TTC549 (cell line): ENCODE measurements at regions not wholly inside any gene's neighbourhood (a gene's known extent, or its start where the extent isn't known, plus 50 kb on each side); places are given as distances from the start of the nearest gene placed in this dataset.

Source experiments
- FAIRE-seq: peaks from 2 replicates; lab custom pipeline; 2012; peaks lifted over from hg19 to GRCh38; lab: Jason Lieb, UNC

DNA sequence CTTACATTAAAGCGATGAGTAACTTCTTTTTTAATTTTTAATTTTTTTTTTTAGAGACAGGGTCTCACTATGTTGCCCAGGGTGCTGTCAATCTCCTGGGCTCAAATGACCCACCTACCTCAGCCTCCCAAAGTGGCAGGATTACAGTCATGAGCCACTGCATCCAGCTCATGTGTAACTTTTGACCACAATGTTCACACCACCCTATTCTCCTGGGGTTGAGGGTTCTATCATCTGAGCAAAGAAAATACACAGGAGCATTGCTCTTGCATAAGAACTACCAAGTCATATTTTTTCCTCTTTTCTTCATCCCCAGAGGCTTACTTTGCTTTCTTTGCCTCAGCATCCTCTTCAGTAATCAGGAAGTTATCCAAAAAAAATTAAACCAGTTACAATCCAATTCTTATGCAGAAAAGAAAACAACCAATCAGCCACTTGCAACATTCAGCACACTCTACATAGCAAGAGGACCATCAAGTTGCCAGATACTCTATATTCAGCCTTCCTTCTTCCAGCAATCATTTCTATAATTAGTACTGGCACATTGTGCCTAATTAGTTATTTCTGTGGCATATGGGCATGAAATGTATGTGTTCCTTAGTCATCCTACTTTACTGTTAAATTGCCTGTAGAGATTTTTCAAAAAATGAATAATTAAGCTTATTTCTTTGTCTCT, 345.6 kb downstream of the AKAIN1 start:
- no peak for FAIRE-seq

DNA sequence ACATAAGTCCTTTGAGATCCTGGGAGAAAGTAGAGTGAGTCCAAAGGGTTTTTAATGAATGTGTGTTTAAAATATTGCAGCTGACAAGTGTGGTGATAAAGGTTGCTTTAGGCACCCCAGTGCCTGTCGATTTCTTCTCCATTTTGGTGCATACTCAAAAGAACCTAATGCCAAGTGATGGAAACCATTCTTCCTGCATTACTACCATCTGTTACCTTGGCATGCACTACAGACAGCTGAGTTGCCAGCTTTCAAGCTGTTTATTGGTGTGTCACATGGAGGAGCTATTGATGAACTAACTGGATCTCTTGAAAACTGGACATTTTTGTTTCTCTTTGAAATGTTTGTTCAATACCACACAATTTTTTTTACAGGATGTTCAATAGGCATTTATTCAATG, 350.0 kb downstream of the AKAIN1 start:
- FAIRE-seq: no peak

DNA sequence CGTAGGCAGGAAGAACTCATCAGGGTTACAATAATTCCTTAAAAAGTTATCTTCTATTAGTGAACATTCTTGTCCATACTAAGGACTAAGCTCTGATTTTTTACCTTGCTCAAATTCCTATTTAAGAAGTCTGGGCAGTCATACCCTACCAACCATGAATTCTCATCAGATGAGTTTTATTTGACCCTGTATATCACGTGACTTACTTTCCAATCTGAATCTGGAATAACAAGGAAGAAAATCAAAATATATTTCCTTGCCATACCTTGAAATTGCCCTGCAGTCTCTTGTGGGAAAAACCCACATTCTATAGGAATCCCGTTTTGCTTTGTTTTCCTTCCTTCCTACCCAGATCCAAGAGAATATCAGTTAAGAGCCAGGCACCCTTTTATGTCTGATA, 352.7 kb downstream of the AKAIN1 start:
- no peak for FAIRE-seq

DNA sequence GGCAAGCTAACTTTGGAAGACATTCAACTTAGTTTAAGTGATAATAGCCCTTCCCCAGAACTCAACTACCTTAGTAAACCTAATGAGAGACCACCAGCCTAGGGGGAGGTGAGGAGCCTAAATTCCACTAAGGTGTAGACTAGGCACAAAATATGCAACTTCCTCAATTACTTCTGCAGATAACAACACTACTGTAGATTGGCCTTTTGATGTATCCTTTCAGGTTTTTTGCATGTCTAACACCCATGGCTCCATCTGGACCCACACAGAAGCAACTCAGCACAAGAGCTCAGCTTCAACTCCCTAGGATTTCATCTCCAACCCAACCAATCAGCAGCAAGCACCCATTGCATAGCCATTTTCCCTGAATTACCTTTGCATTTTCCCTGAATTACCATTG, 353.3 kb downstream of the AKAIN1 start:
- FAIRE-seq: no peak

DNA sequence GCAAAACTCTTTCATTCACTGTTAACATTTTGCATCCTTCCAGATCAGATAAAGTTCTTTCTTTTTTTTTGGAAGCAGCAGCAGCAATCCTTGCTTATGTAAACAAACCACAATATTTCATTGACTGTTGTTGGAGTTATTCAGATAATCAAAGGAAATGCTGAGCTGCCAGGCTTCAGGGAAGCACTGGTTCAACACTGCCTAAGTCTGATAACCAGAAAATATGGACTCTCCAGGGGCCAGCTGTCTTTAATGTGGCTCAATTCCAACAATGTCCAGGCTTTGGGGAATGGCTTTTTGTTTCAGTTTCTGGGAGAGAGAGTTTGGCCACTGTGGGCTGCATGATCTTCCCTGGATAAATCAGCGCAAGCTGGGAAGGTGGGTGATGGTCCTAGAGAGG, 354.3 kb downstream of the AKAIN1 start:
- no peak for FAIRE-seq

DNA sequence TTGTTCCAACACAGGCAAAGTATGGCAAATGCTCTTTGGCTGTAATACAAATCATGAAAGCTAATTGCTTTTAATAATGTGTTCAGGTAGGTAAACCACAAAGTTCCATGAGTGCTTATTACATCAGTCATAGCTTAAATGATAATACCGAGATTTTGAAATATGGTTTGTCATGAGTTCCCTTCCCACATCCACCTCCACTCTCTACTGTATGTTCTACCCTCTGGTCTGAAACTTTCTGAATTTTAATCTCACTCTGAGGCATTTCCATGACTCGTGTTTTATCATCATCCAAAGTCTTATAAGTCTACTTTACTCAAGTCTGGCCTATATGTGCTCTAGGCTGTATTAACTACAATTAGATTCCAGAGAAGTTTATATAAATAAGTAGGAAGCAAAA, 354.8 kb downstream of the AKAIN1 start:
- FAIRE-seq: no peak

DNA sequence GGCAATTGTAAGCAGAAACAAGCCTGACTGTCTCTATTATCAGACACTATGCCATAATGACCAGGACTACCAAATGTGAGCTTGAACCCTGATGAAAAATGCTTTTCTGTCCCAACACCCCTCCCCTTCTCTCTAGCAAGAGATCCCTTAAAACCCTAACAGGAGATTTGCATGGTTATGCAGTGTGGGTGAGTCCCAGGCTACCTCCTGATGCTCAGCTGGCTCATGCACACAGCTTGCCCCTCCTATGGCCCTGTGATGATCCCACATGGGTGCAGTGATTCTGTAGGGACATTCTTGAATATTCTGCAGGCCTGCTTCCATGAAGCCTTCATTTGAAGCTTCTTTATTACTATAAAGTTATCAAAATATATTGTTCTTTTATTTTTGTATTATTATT, 357.4 kb downstream of the AKAIN1 start:
- no peak for FAIRE-seq

DNA sequence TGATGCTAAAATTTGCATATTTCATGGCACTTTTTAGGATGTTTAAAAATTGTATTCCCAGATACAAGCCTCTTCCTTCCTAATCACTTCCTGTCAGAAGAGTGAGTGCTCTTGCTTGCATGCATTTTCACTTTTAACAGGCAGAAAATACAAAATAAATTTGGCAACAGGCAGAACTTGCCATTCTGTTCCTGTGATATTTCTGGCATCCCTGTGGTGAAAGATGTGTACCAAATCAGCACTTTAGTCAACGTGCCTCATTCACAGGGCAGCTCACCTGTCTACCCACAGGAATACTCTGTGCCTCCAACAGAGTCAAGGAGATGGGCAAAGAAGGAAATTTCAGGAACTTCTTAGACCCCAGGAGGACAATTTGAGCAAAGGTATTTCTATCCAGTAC, 360.9 kb downstream of the AKAIN1 start:
- no peak for FAIRE-seq

DNA sequence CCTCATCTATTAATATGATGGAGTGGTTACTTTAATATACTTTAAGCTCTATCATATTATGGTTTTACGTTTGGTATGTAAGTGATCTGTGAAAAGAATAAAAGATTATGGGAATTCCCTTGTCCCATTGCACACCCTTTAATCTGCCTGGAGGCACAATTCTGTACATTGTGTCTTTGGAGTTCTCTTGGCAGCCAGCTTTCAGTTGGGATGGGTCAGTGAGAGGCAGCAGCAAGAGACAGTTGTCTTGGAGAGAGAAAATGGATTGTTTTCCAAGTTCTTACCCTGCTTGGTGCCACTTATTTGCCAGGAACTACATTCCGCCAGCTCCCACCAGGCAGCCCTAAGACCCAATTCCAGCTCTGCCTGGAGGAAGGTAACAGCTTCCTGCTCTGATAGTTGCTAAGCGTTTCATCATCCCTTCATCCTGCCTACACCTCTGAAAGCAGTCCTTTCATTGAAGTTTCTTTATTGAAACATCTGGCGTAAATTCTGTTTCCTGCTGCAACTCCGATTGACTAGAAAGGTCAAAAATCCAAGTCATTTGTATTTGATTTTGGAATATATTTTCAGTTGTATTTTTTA, 365.2 kb downstream of the AKAIN1 start:
- FAIRE-seq: no peak

DNA sequence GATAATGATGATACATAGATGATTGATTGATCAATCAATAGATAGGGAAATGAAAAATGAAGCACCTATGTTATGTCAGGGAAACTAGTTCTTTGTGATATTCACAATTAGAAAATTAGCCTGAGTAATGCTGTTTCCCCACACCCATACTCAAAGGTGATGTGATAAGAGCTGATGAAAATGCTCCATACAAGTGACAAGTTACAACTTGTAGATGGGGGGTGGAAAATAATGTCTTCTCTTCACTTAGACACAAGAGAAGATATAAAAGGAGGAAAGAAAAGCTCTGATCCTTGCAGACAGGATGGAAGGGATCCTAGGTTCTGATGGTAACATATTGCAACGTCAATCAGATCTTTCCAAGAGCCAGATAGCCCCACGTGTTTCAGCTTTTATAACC, 365.9 kb downstream of the AKAIN1 start:
- no peak for FAIRE-seq

DNA sequence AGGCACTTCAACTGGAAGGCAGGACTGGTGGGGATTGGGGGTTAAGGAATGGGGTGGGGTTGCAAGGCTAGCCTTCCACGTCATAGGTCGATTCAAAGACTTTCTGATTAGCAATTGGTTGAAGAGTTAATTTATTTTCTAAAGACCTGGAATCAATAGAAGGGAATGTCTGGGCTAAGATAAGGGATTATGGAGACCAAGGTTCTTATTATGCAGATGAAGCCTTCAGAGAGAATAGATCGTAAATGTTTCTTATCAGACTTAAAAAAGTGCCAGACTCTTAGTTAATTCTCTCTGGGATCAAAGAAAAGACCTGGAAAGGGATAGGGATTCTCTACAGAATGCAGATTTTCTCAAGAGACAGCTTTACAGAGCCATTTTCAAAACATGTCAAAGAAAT, 368.0 kb upstream of the DLGAP1 start:
- FAIRE-seq: no peak

DNA sequence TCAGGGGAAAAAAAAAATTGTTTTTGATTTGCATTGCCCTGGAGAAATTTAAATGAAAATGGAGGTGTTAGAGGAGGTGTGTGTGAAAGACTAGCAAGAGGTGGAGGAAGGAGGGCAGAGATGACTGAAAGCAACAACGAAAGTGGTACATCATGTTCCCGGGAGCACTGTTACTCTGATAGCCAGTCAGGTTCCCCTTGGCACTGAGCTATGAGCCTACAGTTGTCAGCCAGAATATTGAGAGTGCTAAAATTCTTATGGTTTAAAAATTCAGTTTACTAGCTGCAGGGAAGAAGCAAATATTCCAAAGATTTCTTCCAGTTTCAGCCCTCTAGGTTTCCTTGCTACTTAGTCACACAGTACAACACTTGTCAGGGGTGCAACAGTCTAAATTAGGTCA, 366.7 kb upstream of the DLGAP1 start:
- FAIRE-seq: no peak

DNA sequence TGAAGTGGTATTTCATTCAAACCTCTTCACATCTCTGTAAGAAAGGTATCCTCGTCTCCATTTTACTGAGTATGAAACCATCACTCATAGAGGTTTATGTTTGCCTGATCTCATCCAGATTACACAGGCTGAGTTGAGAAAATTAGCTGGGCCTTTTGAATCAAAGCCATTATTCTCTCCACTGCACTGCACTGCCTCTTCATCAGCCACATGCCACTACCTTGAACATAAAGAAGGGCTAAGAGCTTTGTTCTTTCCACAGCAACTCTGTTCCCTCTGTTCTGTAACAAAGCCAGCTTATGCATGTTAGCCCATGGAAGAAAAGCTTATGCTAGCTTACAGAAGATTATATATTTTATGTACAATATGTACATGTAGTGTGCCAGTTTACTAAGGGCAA, 362.6 kb upstream of the DLGAP1 start:
- no peak for FAIRE-seq

DNA sequence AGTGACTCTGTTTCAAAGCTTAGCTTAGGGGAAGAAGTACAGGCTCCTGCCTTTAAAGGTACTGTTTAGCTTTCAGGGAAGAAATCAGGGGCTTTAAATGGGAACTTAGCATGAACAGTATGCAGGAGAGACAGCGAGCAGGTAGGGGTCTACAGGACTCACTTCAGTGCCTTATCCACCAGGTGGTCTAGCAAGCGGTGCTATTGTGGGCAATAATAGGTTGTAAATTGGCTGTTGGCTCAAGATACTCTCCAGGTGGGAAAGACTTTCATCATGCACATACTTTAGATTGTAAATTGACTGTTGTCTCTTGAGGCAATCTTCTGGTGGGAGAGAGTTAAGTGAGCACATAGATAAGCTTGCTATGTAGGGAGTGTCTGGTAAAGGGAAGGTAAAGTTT, 358.6 kb upstream of the DLGAP1 start:
- FAIRE-seq: no peak

DNA sequence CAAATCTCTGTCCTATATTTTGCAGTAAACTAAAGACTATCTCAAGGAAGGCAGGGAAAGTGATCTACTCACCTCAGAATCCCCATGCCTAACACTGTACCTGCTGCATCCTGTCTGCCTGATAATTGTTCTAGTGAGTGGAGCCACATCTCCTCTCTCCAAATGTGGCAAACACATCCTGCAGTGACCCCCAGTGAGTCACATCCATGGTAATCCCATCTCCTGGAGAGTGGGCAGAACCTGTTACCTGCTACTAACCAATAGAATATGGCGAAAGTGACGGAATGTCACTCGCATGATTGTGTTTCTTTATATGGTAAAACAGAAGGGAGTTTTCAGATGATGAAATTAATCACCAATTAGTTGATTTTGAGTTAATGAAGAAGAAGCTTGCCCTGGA, 353.8 kb upstream of the DLGAP1 start:
- FAIRE-seq: no peak

DNA sequence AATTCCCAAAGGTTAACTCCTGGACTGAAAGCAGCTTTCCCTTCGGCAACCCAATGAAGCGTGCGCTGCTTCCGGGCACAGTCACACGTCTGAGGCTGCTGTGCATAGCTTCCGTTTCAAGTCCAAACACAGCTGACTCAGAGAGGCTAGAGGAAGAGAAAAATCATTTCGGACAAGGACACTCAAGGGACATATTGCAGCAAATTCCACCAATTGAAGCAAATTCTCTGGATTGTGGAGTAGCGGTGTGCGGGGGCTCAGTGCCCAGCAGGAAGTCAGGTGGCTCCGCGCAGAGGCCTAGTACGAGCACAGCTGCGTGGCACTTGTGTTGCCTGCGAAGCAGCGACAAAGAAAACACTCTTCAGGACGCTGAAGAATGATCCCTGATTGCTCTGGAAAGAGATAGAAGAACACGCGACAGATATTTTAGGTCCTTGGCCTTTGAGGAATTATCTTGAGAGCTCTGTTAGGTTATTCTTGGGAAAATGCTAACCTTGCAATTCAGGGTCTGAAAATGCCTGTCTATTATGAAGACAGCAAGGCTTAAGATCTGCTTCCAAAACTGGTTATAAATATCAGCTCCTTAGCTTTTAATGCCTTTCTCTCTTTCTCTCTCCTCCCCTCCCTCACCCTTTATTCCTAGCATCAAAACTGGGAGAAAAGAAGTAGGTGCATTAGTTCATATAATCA, 352.6 kb upstream of the DLGAP1 start:
- FAIRE-seq: no peak

DNA sequence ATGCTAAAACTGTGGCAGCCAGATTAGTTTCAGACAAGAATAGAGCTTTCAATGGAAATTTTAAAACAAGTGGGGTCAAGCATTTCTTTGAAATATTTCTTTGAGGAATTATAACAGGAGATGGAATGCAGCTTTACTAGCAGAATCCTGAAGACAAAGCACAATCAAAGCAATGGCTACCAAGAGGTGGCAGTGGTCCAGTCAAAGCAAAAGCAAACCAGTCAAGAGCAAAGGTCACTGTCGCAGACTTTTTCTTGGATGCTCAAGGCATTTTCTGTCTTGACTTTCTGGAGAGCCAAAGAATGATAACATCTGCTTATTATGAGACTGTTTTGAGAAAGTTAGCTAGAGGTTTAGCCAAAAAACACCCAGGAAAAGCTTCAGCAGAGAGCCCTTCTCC, 351.2 kb upstream of the DLGAP1 start:
- FAIRE-seq: no peak

DNA sequence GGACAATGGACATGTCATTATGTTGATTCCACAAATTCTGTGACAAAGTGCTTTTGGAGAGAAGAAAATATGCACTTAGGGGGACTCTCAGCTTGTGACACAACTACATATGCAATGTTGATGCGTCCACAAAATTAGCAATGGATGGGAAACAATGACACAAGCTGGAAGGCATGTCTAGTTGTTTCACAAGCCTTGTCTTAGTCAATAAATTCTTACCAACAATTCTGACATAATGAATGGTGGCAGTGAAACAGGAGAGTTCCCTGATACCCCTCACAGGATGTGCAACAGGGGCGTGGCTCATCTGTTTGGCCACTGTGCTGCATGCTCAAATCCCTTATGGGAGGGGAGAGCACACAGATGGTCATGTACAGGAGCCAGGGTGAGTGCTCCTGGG, 347.2 kb upstream of the DLGAP1 start:
- FAIRE-seq: no peak

DNA sequence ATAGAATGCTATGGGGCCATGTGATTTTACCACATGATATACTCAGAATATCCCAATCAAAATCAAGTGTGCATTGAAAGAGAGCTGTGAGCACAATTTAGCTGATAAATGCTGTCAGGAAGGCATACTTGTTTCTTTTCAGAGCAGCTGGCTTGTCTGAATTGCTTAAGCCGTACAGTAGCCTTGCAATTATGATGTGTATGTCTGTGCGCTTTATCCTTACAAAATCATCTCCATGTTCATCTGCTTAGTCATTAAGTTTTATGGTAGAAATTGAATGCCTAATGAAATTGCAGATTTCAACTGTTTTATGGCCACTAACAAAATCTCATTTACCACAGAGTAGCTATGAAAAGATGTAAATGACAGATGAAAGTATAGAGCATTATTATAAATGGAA, 346.0 kb upstream of the DLGAP1 start:
- no peak for FAIRE-seq

DNA sequence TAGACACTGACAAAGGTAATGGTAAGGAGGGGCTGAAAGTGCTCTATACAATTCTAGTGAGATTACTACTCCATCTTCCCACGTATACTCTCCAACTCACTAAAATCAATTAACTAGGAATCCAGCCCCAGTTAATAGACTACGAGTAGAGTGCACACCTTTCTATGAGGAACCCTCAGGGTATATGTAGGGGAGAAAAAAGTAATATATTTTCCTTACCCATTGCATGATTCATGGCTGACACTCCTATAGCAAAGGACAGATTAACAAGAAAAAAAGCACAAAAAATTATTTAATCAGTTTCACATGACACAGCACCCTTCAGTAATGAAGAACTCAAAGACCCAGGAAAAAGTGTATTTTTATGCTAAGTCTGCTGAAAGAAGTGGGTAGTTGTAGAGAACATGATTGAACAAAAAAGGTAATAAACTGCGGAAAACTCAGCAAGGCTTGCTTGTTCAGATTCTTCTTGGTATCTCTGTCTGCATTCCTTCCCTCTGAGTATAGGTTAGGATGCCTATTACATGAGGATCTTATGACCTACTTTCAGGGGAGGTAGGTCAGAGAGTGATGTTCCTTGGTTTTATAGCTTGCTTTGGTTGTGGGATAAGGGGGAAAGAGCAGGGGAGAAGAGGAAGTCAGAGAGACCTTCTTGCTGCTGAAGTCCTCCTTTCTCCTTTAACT, 342.0 kb upstream of the DLGAP1 start:
- no peak for FAIRE-seq

DNA sequence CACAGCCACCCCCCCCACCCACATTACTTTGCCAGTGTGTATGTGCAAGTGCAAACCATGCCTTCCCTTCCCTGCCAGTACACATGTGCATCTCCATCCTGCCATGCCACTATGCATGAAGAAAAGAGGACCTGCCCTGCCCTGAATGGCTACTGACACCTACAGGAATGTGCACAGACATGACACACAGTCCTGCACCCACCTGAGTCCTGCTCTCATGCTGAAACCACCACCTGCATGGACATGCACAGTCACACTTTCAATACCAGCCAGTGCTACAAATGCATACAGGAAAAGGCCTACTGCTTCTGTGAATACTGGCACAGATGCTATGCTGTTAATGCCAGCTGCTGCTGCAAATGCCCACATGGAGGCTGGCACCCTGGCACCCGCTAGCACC, 334.4 kb upstream of the DLGAP1 start:
- no peak for FAIRE-seq

DNA sequence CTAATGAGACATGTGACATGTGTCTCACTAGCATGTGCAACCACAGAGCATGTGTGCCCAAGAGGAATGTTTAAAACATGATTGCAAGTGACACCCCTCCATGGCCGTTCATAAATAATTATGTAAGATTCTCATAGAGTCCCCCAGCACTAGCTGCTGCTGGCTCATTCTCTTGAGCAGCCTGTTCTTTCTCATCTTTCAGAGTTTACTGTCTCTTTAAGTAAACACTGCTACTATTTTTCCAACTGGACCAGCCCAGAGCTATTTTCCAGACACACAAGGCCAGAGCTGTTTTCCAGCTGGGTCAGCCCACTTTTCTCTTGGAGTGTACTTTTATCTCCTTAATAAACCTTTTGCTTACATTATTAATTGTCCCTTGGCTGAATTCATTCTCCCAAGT, 326.8 kb upstream of the DLGAP1 start:
- no peak for FAIRE-seq

DNA sequence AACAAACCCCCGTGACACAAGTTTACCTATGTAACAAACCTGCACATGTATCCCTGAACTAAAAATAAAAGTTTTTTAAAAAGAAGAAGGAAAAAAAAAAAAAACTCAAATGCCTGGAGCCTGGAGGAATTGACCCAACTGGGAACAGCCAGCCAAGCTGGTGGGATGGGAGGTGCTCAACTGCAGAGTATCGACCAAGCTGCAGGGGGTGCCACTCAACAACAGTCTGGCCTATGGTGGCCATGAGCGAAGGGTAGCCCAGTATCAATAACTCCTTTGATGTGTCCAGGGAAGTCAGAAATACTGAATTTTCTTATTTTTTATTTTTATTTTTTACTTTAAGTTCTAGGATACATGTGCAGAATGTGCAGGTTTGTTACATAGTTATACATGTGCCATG, 310.3 kb upstream of the DLGAP1 start:
- no peak for FAIRE-seq

DNA sequence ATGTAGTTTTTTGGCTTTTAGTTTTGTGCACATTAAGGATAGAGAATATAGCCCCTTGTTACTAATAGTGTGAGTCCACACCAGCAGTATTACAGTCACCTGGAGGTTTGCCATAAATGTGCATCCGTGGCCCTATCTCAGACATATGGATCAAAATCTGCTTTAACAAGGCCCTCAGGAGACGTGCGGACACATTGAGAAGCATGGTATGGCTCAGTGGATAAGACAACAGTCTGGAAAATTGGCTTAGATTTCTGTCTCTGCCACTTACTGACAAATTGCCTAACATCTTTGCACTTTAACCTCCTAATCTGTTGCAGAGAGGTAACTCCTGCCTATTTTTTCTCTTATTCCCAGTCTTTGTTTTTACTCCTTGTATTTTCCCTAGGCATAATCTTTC, 307.2 kb upstream of the DLGAP1 start:
- no peak for FAIRE-seq
